Transverse colon (tissue), 4 donors: ENCODE measurements at regions not wholly inside any gene's neighbourhood (a gene's known extent, or its start where the extent isn't known, plus 50 kb on each side); places are given as distances from the start of the nearest gene placed in this dataset.

Experiments
- CTCF ChIP-seq, 5 experiments: fragments of 200-600 bp in 3 of 5; fragments of 450-650 bp in 2 of 5; sonication (generic) in 3 of 5; IDR thresholded peaks; 1 replicate in 2 of 5; 2 replicates in 3 of 5; pipeline ENCODE4 v1.5.1; 2016 to 2017; ENCODE audit warnings: antibody characterized with exemption in 5 of 5, inconsistent platforms in 3 of 5, mild to moderate bottlenecking in 2 of 5, moderate library complexity in 1 of 5
- POLR2AphosphoS5 ChIP-seq, 3 donors: sonication (generic); formaldehyde crosslinking; IDR thresholded peaks; one replicate each; pipeline ENCODE4 v1.6.1; 2016; ENCODE audit warnings: antibody characterized with exemption in 3 of 3

- TF ChIP-seq CTCF (IDR thresholded peaks at IDR 0.05) (no peak), POLR2AphosphoS5 (IDR thresholded peaks at IDR 0.05) (no peak)
Observed at GRCh38 chr14:86824167-86824566, 1168.8 kb downstream of the GALC start.
